Body of pancreas (tissue), 4 donors: ENCODE measurements at regions not wholly inside any gene's neighbourhood (a gene's known extent, or its start where the extent isn't known, plus 50 kb on each side); places are given as distances from the start of the nearest gene placed in this dataset.

ENCODE experiments used
- CTCF ChIP-seq, 7 experiments: fragments of 450-650 bp in 4 of 7; fragments of 200-600 bp in 3 of 7; sonication (generic) in 3 of 7; IDR thresholded peaks; one replicate each; pipeline ENCODE4 v1.5.1; 2016 to 2019; ENCODE audit warnings: antibody characterized with exemption in 7 of 7
- POLR2A ChIP-seq, 3 donors: fragments of 450-650 bp; IDR thresholded peaks; one replicate each; pipeline ENCODE4 v1.6.1; 2016; ENCODE audit warnings: antibody characterized with exemption in 3 of 3, mild to moderate bottlenecking in 2 of 3

- no peak for TF ChIP-seq CTCF (IDR thresholded peaks at IDR 0.05)
- no peak for TF ChIP-seq POLR2A (IDR thresholded peaks at IDR 0.05)
Observed at GRCh38 chr14:27211741-27212140, 613.9 kb upstream of the NOVA1 start.
